Epithelial cell of esophagus (primary cell): ENCODE measurements at regions not wholly inside any gene's neighbourhood (a gene's known extent, or its start where the extent isn't known, plus 50 kb on each side); places are given as distances from the start of the nearest gene placed in this dataset.

Experiments used
- DNase-seq: peaks from one replicate; pipeline ENCODE4 v3.0.0; 2010; ENCODE audit warnings: low read depth
- H3K4me3 ChIP-seq: 2 replicates; pipeline ENCODE4 v1.5.1; 2011; ENCODE audit warnings: mild to moderate bottlenecking, low read length, control low read depth
- TF ChIP-seq, protein P1 (sequence below): IDR thresholded peaks from 2 replicates; pipeline ENCODE4 v1.5.1; 2011; ENCODE audit warnings: low read depth, mild to moderate bottlenecking, low read length, control low read depth, inconsistent platforms; ENCODE audit not compliant: insufficient read depth; ENCODE audit errors: missing control alignments

DNA sequence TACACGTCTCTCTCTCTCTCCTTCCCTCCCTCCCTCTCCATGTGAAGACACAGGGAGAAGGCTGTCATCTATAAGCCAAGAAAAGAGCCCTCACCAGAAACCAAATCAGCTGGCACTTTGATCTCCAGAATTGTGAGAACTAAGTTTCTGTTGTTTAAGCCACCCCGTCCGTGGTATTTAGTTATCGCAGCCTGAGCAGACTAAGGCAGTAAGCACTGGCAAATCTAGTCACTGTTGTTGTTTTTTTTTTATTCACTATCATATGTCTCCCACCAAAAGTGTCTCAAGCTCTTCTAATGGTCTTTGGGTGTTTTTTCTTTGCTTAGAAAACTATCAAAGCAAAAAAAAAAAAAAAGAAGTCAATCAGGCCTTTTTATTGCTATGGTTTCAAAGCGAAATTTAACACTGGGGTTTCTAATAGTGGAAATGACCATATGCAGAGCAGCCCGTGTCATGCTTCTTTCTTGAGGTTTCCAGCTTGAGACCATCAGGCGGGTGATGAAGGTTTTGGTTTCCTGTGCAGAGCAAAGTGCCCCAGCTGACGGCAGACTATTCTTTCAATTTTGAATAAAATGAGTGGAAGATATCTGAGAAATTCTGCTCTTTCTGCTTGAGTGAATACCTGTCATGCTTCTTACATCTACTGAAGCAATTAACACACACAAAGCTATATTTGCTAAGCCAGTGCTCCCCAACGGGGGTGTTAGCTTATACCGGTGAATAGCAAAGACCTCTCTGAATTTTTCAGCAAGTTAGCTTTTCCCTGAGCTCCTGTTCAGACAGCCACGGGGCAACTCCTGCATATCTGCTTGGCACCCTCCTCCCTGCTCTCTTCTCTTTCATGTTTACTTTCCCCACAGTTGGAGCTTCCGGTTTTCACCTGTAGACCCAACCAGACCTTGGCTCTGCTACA, 394.1 kb upstream of the ATP5MC3 start:
- TF ChIP-seq, protein P1, sequence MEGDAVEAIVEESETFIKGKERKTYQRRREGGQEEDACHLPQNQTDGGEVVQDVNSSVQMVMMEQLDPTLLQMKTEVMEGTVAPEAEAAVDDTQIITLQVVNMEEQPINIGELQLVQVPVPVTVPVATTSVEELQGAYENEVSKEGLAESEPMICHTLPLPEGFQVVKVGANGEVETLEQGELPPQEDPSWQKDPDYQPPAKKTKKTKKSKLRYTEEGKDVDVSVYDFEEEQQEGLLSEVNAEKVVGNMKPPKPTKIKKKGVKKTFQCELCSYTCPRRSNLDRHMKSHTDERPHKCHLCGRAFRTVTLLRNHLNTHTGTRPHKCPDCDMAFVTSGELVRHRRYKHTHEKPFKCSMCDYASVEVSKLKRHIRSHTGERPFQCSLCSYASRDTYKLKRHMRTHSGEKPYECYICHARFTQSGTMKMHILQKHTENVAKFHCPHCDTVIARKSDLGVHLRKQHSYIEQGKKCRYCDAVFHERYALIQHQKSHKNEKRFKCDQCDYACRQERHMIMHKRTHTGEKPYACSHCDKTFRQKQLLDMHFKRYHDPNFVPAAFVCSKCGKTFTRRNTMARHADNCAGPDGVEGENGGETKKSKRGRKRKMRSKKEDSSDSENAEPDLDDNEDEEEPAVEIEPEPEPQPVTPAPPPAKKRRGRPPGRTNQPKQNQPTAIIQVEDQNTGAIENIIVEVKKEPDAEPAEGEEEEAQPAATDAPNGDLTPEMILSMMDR: no peak
- no peak overlapping the region for H3K4me3 ChIP-seq
- DNase-seq: no peak

DNA sequence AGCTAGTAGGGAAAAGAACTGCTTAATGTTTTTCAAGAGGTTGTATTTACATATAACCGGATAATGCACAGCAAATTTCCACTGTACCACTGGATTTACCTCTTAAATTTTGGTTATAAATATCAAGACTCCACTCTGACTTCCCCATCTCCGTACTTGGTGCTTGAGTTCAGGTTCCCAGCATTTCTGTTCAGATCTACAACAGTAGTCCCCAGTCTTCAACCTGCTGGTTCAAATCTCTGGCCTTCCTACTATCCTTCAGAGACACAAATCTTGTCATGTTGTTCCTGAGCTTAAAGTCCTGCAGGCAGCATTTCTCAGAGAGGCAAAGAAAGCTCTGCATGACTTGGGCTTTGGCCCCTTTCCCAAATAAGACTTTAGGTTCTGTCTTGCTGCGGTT, 392.6 kb upstream of the ATP5MC3 start:
- no peak overlapping the region for H3K4me3 ChIP-seq
- TF ChIP-seq, protein P1: no peak
- DNase-seq: no peak

DNA sequence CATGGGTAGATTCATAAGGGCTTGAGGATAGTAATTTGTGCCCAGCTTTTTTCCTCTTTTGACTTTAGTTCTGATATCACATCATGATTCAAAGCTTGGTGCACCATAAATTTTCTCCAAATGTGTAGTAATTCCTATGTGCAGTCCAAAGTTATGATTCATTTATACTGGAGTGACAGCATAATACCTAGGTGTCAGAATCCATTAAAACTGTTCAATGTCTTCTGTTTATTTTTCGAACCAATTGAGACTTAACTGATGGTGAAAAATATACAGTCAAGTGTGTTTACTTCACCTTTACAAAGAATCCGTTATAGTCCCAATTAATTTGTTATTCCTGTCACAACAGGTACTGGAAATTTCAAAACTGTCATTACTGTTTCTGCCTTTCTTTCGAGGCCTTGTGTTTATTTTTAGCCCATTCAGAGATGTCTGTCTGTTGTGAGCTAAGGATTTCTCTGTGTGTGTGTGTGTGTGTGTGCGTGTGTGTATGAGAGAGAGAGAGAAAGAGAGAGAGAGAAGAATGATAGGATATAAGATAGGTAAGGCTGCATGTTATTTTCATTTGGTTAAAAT, 389.7 kb upstream of the ATP5MC3 start:
- no peak overlapping the region for H3K4me3 ChIP-seq
- TF ChIP-seq, protein P1: no peak
- DNase-seq: no peak

DNA sequence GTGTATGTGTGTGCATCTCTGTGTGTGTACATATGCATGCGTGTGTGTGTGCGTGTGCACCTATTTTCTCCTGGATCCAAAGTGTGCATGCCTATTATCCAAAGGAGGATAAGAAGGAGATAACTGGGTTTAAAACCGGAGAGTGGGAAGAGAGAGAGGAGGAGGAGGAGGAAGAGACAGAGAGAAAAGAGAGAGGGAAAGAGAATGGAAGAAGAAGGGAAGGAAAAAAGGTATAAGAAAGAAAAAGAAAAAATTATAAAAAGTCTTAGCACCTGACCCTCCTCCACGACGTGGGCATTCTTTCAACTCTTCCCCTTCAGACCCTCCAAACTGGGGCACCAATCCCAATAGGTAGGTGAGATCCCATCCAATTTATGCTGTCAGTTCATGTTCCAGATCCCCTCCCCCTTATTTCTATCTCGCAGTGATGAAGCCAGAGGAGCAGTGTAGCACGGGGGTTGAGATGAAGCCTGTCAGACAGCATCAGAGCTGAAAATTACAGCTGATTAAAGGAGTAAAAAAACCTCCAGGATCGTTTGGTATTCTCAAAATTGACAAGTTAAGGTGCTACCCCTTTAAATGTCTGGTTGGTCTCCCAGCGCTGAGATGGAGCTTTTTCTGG, 386.7 kb upstream of the ATP5MC3 start:
- DNase-seq: no peak
- TF ChIP-seq, protein P1: no peak
- no peak overlapping the region for H3K4me3 ChIP-seq

DNA sequence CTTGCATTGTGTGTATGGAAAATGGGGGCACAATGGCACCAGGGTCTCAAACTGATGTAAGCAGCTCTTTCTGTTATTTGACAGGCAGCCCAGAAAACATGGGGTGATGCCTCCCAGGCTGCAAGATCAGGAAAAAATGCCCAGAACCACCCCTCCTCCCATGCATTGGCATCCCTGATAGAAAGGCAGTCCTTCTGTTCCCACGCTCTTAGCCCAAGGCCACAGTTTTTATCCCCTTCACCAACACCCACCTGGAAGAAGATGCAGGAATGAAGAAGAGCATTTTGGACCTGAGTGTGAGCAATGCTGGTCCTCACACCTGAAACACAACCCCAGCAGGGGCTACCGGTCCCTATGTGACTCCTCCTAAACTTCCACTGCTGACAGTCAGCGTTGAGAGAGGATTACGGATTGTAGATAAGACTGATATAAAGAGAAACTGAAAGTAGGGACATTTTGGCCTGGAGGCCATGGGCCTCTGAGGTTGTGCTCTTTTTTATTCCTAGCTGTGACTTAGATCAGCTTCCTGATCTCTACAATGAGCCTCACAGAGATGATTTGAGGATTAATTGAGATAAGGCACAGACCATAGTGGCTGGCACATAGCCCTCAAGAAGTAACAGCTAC, 386.0 kb upstream of the ATP5MC3 start:
- TF ChIP-seq, protein P1: no peak

DNA sequence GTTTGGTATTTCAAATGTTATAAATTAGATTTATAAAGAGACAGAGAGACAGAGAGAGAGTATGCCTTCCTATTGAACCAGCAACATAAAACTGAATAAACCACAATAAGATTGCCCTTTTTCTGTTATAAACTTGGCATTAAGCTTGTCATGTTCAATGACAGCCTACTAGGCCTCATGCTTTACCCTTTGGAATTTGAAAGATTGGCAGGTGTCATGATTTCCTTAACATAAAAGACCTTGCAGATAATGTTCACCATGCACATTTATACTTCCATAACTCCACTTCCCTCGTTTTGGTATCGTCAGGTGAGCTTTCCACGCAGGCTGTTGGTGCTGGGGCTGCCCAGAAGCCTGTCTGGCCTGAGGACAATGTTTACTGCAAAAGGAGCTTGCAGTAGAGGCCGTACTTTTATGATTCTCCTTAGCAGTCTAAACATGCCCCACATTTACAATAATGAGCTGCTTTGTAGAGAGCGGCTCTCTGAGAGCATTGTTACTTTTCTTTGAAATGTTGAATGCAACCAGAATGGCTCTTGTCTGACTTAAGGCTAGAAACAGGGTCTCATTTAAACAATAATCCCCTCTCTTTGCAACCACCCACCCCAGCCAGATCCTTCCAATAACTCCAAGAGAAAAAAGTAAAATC, 379.1 kb upstream of the ATP5MC3 start:
- H3K4me3 ChIP-seq: no peak overlapping the region
- TF ChIP-seq, protein P1: no peak
- DNase-seq: no peak

More for the DNA sequence above, 386.0 kb upstream of the ATP5MC3 start:
- no peak overlapping the region for H3K4me3 ChIP-seq
- DNase-seq: no peak
